NT2/D1 (cell line): ENCODE measurements at regions not wholly inside any gene's neighbourhood (a gene's known extent, or its start where the extent isn't known, plus 50 kb on each side); places are given as distances from the start of the nearest gene placed in this dataset.

Source experiments
- DNase-seq: peaks from one replicate; pipeline ENCODE4 v3.0.0-alpha.2; 2011; ENCODE audit warnings: low read depth, low spot score
- H3K27me3 ChIP-seq: 2 replicates; pipeline ENCODE4 v1.6.0; 2011; ENCODE audit warnings: mild to moderate bottlenecking; ENCODE audit not compliant: insufficient read length, insufficient read depth
- H3K36me3 ChIP-seq: 2 replicates; pipeline ENCODE4 v1.6.1; 2011; ENCODE audit warnings: mild to moderate bottlenecking, low read length, mixed read lengths; ENCODE audit not compliant: insufficient read depth, insufficient read length
- H3K4me1 ChIP-seq: 2 replicates; pipeline ENCODE4 v1.5.1; 2011; ENCODE audit not compliant: insufficient read depth, insufficient read length
- H3K4me3 ChIP-seq: 2 replicates; pipeline ENCODE4 v1.5.1; 2011; ENCODE audit warnings: low read depth; ENCODE audit not compliant: insufficient read length
- H3K9ac ChIP-seq: 2 replicates; pipeline ENCODE4 v1.6.0; 2011; ENCODE audit warnings: low read depth; ENCODE audit not compliant: insufficient read length
- H3K9me3 ChIP-seq: 2 replicates; pipeline ENCODE4 v1.5.1; 2011; ENCODE audit warnings: mild to moderate bottlenecking, low read length; ENCODE audit not compliant: insufficient read depth
- SUZ12 ChIP-seq: IDR thresholded peaks from 2 replicates; pipeline ENCODE4 v1.6.1; 2011; ENCODE audit not compliant: insufficient read length, insufficient read depth; ENCODE audit errors: extremely low read depth
- YY1 ChIP-seq: IDR thresholded peaks from 2 replicates; pipeline ENCODE4 v1.6.1; 2011; ENCODE audit not compliant: insufficient read length, insufficient read depth
- ZNF274 ChIP-seq: IDR thresholded peaks from 2 replicates; pipeline ENCODE4 v1.6.1; 2011; ENCODE audit warnings: mild to moderate bottlenecking, low read depth, low read length

- Histone ChIP-seq H3K9ac (no peak overlapping the region), H3K27me3 (no peaks in the 10 kb centered on the region), H3K36me3 (no peaks in the 10 kb centered on the region), H3K9me3 (no peaks in the 10 kb centered on the region), H3K4me3 (no peak overlapping the region), H3K4me1 (no peaks in the 10 kb centered on the region)
- DNase-seq: no peak
- TF ChIP-seq SUZ12: no peak
- TF ChIP-seq YY1: no peak
- no peak for TF ChIP-seq ZNF274
Measured at GRCh38 chrX:13258052-13258444, 61.8 kb downstream of the ATXN3L start.

DNA sequence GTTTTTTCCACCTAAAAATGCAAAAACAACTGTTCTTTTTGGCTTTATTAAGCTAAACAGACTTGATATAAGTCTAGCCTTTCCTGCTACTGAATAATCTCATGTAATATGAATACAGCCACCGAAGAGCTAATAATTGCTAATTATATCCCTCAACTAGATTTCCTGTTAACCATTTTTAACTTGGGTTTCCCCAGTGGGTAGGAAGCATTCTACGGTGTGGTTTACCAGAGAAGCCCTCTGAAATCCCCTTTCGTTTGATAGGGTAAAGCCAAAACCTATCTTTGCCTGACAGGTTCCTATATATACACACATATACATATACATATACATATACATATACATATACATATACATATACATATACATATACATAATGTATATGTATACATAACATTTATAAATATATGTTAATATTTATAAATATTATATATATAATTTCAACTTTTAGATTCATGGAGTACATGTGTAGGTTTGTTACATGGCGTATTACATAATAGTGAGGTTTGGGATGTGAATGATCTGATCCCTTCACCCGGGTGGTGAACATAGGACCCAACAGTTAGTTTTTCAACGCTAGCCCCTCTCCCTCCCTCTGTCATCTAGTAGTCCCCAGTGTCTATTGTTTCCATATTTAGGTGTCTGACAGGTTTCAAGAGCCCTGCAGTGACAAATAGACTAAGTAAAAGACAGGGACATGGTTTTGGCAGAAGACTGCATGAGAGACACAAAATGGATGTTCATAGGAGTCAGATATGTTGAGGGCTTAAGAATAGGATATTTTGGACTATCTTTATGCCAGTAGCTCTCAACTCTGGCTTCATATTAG lies 62.4 kb downstream of the ATXN3L start:
- no peaks in the 10 kb centered on the region for H3K36me3 ChIP-seq
- H3K4me1 ChIP-seq: no peaks in the 10 kb centered on the region
- TF ChIP-seq SUZ12: no peak
- no peak for TF ChIP-seq ZNF274
- no peak for TF ChIP-seq YY1

DNA sequence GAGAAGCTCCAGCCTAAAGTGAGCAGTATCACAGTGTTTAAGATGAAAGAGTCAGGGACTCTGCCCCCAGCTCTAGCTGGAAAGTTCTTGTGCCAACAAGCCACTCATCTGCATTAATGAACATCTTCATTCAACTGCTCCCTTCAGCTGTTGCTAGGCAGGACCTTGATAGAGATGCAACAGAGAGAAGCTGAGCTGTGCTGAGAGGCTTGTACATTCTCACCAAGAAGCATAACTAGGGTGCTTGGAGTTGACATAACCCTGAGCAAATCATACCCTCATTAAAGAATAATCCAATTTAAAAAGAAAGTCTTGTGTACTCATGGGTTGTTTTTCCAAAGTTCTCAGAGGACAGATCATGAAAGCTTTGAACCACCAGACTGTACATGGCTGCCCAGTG lies 63.2 kb downstream of the ATXN3L start:
- Histone ChIP-seq H3K27me3 (no peaks in the 10 kb centered on the region), H3K9me3 (no peaks in the 10 kb centered on the region), H3K4me1 (no peaks in the 10 kb centered on the region), H3K4me3 (no peak overlapping the region), H3K9ac (no peak overlapping the region), H3K36me3 (no peaks in the 10 kb centered on the region)
- no peak for DNase-seq
- TF ChIP-seq ZNF274 (no peak), YY1 (no peak), SUZ12 (no peak)

More for the DNA sequence above, 62.4 kb downstream of the ATXN3L start:
- DNase-seq: no peak
- H3K9ac ChIP-seq: no peak overlapping the region
- no peaks in the 10 kb centered on the region for H3K27me3 ChIP-seq
- no peak overlapping the region for H3K4me3 ChIP-seq
- H3K9me3 ChIP-seq: no peaks in the 10 kb centered on the region

GRCh38 chrX:13254870-13255269 lies 65.0 kb downstream of the ATXN3L start:
- H3K4me1 ChIP-seq: no peaks in the 10 kb centered on the region
- DNase-seq: no peak
- H3K9ac ChIP-seq: no peak overlapping the region
- H3K27me3 ChIP-seq: no peaks in the 10 kb centered on the region
- no peak overlapping the region for H3K4me3 ChIP-seq
- H3K9me3 ChIP-seq: no peaks in the 10 kb centered on the region
- no peak for TF ChIP-seq YY1
- TF ChIP-seq SUZ12: no peak
- TF ChIP-seq ZNF274: no peak
- H3K36me3 ChIP-seq: no peaks in the 10 kb centered on the region

- Histone ChIP-seq H3K4me3 (no peak overlapping the region), H3K9ac (no peak overlapping the region), H3K36me3 (no peaks in the 10 kb centered on the region), H3K4me1 (no peaks in the 10 kb centered on the region), H3K27me3 (no peaks in the 10 kb centered on the region), H3K9me3 (no peaks in the 10 kb centered on the region)
- DNase-seq: no peak
- TF ChIP-seq SUZ12: no peak
- TF ChIP-seq YY1: no peak
- TF ChIP-seq ZNF274: no peak
Measured at GRCh38 chrX:13254076-13254785, 65.6 kb downstream of the ATXN3L start.

DNA sequence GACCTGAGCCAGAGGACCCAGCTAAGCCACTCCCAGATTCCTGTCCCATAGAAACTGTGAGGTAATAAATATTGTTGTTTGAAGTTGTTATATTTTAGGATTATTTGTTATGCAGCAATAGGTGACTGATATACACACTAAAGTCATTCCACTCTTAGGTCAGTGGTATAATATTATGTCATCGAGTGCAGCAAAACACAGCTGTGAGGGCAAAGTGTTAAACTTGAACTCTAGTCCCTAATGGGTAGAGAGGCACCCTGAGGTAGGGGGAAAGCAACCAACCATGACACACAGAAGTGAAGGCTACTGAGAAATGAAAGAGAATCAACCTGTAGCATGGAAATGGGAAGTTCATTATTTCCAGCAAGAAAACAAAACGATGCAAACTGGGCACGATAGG lies 66.6 kb downstream of the ATXN3L start:
- no peak for DNase-seq
- H3K36me3 ChIP-seq: no peaks in the 10 kb centered on the region
- no peaks in the 10 kb centered on the region for H3K9me3 ChIP-seq
- H3K9ac ChIP-seq: no peak overlapping the region
- H3K27me3 ChIP-seq: no peaks in the 10 kb centered on the region
- H3K4me1 ChIP-seq: no peaks in the 10 kb centered on the region
- no peak overlapping the region for H3K4me3 ChIP-seq
- TF ChIP-seq YY1 (no peak), SUZ12 (no peak), ZNF274 (no peak)

GRCh38 chrX:13252726-13253125 lies 67.1 kb downstream of the ATXN3L start:
- Histone ChIP-seq H3K27me3 (no peaks in the 10 kb centered on the region), H3K9ac (no peak overlapping the region), H3K9me3 (no peaks in the 10 kb centered on the region), H3K36me3 (no peaks in the 10 kb centered on the region), H3K4me3 (no peak overlapping the region), H3K4me1 (no peaks in the 10 kb centered on the region)
- TF ChIP-seq YY1: no peak
- no peak for TF ChIP-seq SUZ12
- TF ChIP-seq ZNF274: no peak
- DNase-seq: no peak
